HG02840 (cell line): ENCODE measurements at regions not wholly inside any gene's neighbourhood (a gene's known extent, or its start where the extent isn't known, plus 50 kb on each side); places are given as distances from the start of the nearest gene placed in this dataset.

Source experiments
- ATAC-seq: cut with Tn5 transposase; IDR thresholded peaks from one replicate; pipeline ENCODE4 v1.9.1; 2021; ENCODE audit warnings: mild to moderate bottlenecking, moderate library complexity, moderate number of reproducible peaks; ENCODE audit not compliant: unreplicated experiment, low FRiP score

- ATAC-seq, result no peak
Observed at GRCh38 chrX:43556207-43556606, 99.9 kb upstream of the MAOA start.

GRCh38 chrX:43557792-43558191 lies 98.3 kb upstream of the MAOA start:
- no peak for ATAC-seq

GRCh38 chrX:43559644-43560043 lies 96.5 kb upstream of the MAOA start:
- ATAC-seq, result no peak

GRCh38 chrX:43560247-43560946 lies 95.7 kb upstream of the MAOA start:
- ATAC-seq, result no peak

GRCh38 chrX:43562372-43562771 lies 93.7 kb upstream of the MAOA start:
- ATAC-seq, result no peak

GRCh38 chrX:43564953-43565352 lies 91.1 kb upstream of the MAOA start:
- no peak for ATAC-seq

- ATAC-seq, result no peak
Observed at GRCh38 chrX:43566170-43566569, 89.9 kb upstream of the MAOA start.

GRCh38 chrX:43573441-43574015 lies 82.6 kb upstream of the MAOA start:
- no peak for ATAC-seq

GRCh38 chrX:43580621-43581020 lies 75.5 kb upstream of the MAOA start:
- no peak for ATAC-seq

GRCh38 chrX:43581167-43581566 lies 74.9 kb upstream of the MAOA start:
- no peak for ATAC-seq

- no peak for ATAC-seq
Observed at GRCh38 chrX:43581888-43582539, 74.1 kb upstream of the MAOA start.

- no peak for ATAC-seq
Observed at GRCh38 chrX:43582540-43582913, 73.6 kb upstream of the MAOA start.

GRCh38 chrX:43585922-43586321 lies 70.2 kb upstream of the MAOA start:
- ATAC-seq, result no peak

- no peak for ATAC-seq
Observed at GRCh38 chrX:43586830-43587229, 69.3 kb upstream of the MAOA start.

- ATAC-seq, result no peak
Observed at GRCh38 chrX:43589735-43590134, 66.4 kb upstream of the MAOA start.

GRCh38 chrX:43590150-43590549 lies 65.9 kb upstream of the MAOA start:
- ATAC-seq, result no peak

GRCh38 chrX:43592597-43592996 lies 63.5 kb upstream of the MAOA start:
- ATAC-seq, result no peak

- ATAC-seq, result no peak
Observed at GRCh38 chrX:43595931-43596330, 60.2 kb upstream of the MAOA start.

GRCh38 chrX:43604753-43605152 lies 51.3 kb upstream of the MAOA start:
- no peak for ATAC-seq

- ATAC-seq, result no peak
Observed at GRCh38 chrX:43605351-43605750, 50.7 kb upstream of the MAOA start.
